ENCODE measurements at regions not wholly inside any gene's neighbourhood (a gene's known extent, or its start where the extent isn't known, plus 50 kb on each side); places are given as distances from the start of the nearest gene placed in this dataset.

- H3K27ac Mint-ChIP-seq (ENCODE audit: unreplicated experiment) = no peak overlapping the region
- H3K27me3 Mint-ChIP-seq (ENCODE audit: unreplicated experiment) = no peaks in the 10 kb centered on the region
- DNase-seq = no peak
- TF ChIP-seq, protein P1, sequence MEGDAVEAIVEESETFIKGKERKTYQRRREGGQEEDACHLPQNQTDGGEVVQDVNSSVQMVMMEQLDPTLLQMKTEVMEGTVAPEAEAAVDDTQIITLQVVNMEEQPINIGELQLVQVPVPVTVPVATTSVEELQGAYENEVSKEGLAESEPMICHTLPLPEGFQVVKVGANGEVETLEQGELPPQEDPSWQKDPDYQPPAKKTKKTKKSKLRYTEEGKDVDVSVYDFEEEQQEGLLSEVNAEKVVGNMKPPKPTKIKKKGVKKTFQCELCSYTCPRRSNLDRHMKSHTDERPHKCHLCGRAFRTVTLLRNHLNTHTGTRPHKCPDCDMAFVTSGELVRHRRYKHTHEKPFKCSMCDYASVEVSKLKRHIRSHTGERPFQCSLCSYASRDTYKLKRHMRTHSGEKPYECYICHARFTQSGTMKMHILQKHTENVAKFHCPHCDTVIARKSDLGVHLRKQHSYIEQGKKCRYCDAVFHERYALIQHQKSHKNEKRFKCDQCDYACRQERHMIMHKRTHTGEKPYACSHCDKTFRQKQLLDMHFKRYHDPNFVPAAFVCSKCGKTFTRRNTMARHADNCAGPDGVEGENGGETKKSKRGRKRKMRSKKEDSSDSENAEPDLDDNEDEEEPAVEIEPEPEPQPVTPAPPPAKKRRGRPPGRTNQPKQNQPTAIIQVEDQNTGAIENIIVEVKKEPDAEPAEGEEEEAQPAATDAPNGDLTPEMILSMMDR (IDR thresholded peaks at IDR 0.05; ENCODE audit: partially characterized antibody, unreplicated experiment) = no peak
- H3K4me1 Mint-ChIP-seq (ENCODE audit: low read depth, unreplicated experiment) = peaks cover 4% of the 10 kb centered on the region
- no peak overlapping the region for H3K4me3 Mint-ChIP-seq (ENCODE audit: unreplicated experiment)
- no peaks in the 10 kb centered on the region for H3K36me3 Mint-ChIP-seq (ENCODE audit: unreplicated experiment)
- peaks cover 2% of the 10 kb centered on the region for H3K9me3 Mint-ChIP-seq (ENCODE audit: unreplicated experiment)
Measured at GRCh38 chr15:69636169-69636915, 183.7 kb downstream of the RPLP1 start.

DNA sequence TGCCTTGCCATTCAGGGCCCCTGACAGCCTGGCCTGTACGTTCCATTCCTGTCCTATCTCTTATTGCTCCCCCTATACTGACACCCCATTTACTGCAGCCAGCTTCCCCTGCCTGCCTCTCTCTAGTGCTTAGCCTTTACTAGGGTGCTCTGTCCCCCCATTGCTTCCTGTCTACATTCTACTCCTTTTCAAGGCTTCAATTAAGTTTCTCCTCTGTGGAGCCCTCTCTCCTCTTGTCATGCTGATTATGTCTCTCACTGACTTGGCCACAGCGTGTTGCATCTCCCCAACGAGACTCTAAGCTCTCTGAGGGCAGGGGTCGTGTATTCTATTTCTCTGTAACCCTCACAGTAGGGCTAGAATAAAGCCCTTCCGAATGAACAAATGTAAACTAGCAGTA lies 185.2 kb downstream of the RPLP1 start:
- no peak overlapping the region for H3K4me3 Mint-ChIP-seq (ENCODE audit: unreplicated experiment)
- TF ChIP-seq, protein P1 (IDR thresholded peaks at IDR 0.05; ENCODE audit: partially characterized antibody, unreplicated experiment) = no peak
- no peaks in the 10 kb centered on the region for H3K36me3 Mint-ChIP-seq (ENCODE audit: unreplicated experiment)
- DNase-seq = no peak
- no peaks in the 10 kb centered on the region for H3K4me1 Mint-ChIP-seq (ENCODE audit: low read depth, unreplicated experiment)
- H3K27me3 Mint-ChIP-seq (ENCODE audit: unreplicated experiment) = no peaks in the 10 kb centered on the region
- peaks cover 2% of the 10 kb centered on the region for H3K9me3 Mint-ChIP-seq (ENCODE audit: unreplicated experiment)
- H3K27ac Mint-ChIP-seq (ENCODE audit: unreplicated experiment) = no peak overlapping the region

GRCh38 chr15:69643476-69643875 lies 190.9 kb downstream of the RPLP1 start:
- H3K4me3 Mint-ChIP-seq (ENCODE audit: unreplicated experiment) = no peak overlapping the region
- DNase-seq = no peak

GRCh38 chr15:69643971-69644370 lies 191.4 kb downstream of the RPLP1 start:
- DNase-seq = no peak
- peaks cover 3% of the 10 kb centered on the region for H3K27me3 Mint-ChIP-seq (ENCODE audit: unreplicated experiment)
- no peak overlapping the region for H3K27ac Mint-ChIP-seq (ENCODE audit: unreplicated experiment)
- no peaks in the 10 kb centered on the region for H3K9me3 Mint-ChIP-seq (ENCODE audit: unreplicated experiment)
- TF ChIP-seq, protein P1 (IDR thresholded peaks at IDR 0.05; ENCODE audit: partially characterized antibody, unreplicated experiment) = no peak
- H3K36me3 Mint-ChIP-seq (ENCODE audit: unreplicated experiment) = no peaks in the 10 kb centered on the region
- peaks cover 14% of the 10 kb centered on the region for H3K4me1 Mint-ChIP-seq (ENCODE audit: low read depth, unreplicated experiment)
- H3K4me3 Mint-ChIP-seq (ENCODE audit: unreplicated experiment) = no peak overlapping the region

More at GRCh38 chr15:69643476-69643875, 190.9 kb downstream of the RPLP1 start:
- H3K36me3 Mint-ChIP-seq (ENCODE audit: unreplicated experiment) = no peaks in the 10 kb centered on the region
- no peak overlapping the region for H3K27ac Mint-ChIP-seq (ENCODE audit: unreplicated experiment)
- TF ChIP-seq, protein P1 (IDR thresholded peaks at IDR 0.05; ENCODE audit: partially characterized antibody, unreplicated experiment) = no peak
- H3K4me1 Mint-ChIP-seq (ENCODE audit: low read depth, unreplicated experiment) = peaks cover 9% of the 10 kb centered on the region
- peaks cover 3% of the 10 kb centered on the region for H3K27me3 Mint-ChIP-seq (ENCODE audit: unreplicated experiment)
- H3K9me3 Mint-ChIP-seq (ENCODE audit: unreplicated experiment) = no peaks in the 10 kb centered on the region

DNA sequence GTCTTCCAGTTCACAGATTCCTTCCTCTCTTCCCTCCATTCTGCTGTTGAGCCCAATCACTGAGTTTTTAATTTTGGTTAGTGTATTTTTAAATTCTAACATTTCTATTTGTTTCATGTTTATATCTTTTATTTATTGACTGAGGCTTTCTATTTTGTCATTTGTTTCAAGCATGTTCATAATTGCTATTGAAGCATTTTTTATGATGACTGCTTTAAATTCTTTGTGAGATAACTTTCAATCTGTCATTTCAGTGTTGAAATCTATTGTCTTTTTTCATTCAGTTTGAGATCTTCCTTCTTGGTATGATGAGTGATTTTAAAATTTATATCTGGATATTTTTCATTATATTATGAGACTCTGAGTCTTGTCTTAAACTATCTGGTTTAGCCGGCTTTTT lies 192.3 kb downstream of the RPLP1 start:
- Mint-ChIP-seq H3K9me3 (ENCODE audit: unreplicated experiment) (no peaks in the 10 kb centered on the region), H3K27me3 (ENCODE audit: unreplicated experiment) (peaks cover 3% of the 10 kb centered on the region), H3K4me1 (ENCODE audit: low read depth, unreplicated experiment) (peaks cover 15% of the 10 kb centered on the region), H3K27ac (ENCODE audit: unreplicated experiment) (no peak overlapping the region), H3K36me3 (ENCODE audit: unreplicated experiment) (no peaks in the 10 kb centered on the region), H3K4me3 (ENCODE audit: unreplicated experiment) (no peak overlapping the region)
- DNase-seq = no peak
- TF ChIP-seq, protein P1 (IDR thresholded peaks at IDR 0.05; ENCODE audit: partially characterized antibody, unreplicated experiment) = no peak

All from glutamatergic neuron (in vitro differentiated cells).